Spleen (tissue), 7 donors: ENCODE measurements at regions not wholly inside any gene's neighbourhood (a gene's known extent, or its start where the extent isn't known, plus 50 kb on each side); places are given as distances from the start of the nearest gene placed in this dataset.

Experiments
- CTCF ChIP-seq, 11 experiments: fragments of 200-600 bp in 7 of 11; fragments of 450-650 bp in 4 of 11; sonication (generic) in 4 of 11; IDR thresholded peaks in 8 of 11; conservative IDR thresholded peaks in 3 of 11; 1 replicate in 7 of 11; 2 replicates in 4 of 11; pipeline versions ENCODE4 v1.4.0 to v1.8.0; 2016 to 2021; ENCODE audit warnings: antibody characterized with exemption in 11 of 11, inconsistent platforms in 4 of 11, mild to moderate bottlenecking in 1 of 11
- POLR2A ChIP-seq, 3 donors: fragments of 450-650 bp; IDR thresholded peaks; one replicate each; pipeline ENCODE4 v1.5.1; 2017; ENCODE audit warnings: antibody characterized with exemption in 3 of 3, mild to moderate bottlenecking in 1 of 3
- POLR2AphosphoS5 ChIP-seq, 3 donors: sonication (generic); formaldehyde crosslinking; IDR thresholded peaks; one replicate each; pipeline ENCODE4 v1.5.1; 2017; ENCODE audit warnings: antibody characterized with exemption in 3 of 3
- donor health status: DM: no; HTN: no; CAD: no; lungs with moderate emphysema.
- donor health status: DM: no; HTN: no; CAD: no.
- donor health status: DM: no; HTN: no; CAD: no.

- TF ChIP-seq CTCF (IDR thresholded peaks at IDR 0.05 in 8 of 11, conservative IDR thresholded peaks at IDR 0.05 in 3 of 11) (no peak), POLR2A (IDR thresholded peaks at IDR 0.05) (no peak), POLR2AphosphoS5 (IDR thresholded peaks at IDR 0.05) (no peak)
These were observed 659.8 kb upstream of the DIPK2B start for GRCh38 chrX:45860450-45860849.
